ELF-1 (cell line): ENCODE measurements at regions not wholly inside any gene's neighbourhood (a gene's known extent, or its start where the extent isn't known, plus 50 kb on each side); places are given as distances from the start of the nearest gene placed in this dataset.

ENCODE experiments used
- DNase-seq: peaks from one replicate; pipeline ENCODE4 v3.0.0-alpha.2; 2016; ENCODE audit warnings: low read depth, low spot score

GRCh38 chr12:77299910-77300669 is 234.7 kb upstream of the E2F7 start:
- DNase-seq, result no peak

GRCh38 chr12:77299001-77299400 is 233.6 kb upstream of the E2F7 start:
- DNase-seq, result no peak

- DNase-seq, result no peak
These were observed 228.6 kb upstream of the E2F7 start for GRCh38 chr12:77294016-77294415.

GRCh38 chr12:77274926-77275325 is 209.6 kb upstream of the E2F7 start:
- no peak for DNase-seq

GRCh38 chr12:77273898-77274297 is 208.5 kb upstream of the E2F7 start:
- DNase-seq, result no peak

- DNase-seq, result no peak
These were observed 191.6 kb upstream of the E2F7 start for GRCh38 chr12:77256956-77257355.

- no peak for DNase-seq
These were observed 188.0 kb upstream of the E2F7 start for GRCh38 chr12:77253321-77253720.

- no peak for DNase-seq
These were observed 186.4 kb upstream of the E2F7 start for GRCh38 chr12:77251799-77252198.

GRCh38 chr12:77249892-77250291 is 184.5 kb upstream of the E2F7 start:
- DNase-seq, result no peak

- no peak for DNase-seq
These were observed 182.7 kb upstream of the E2F7 start for GRCh38 chr12:77248036-77248435.

GRCh38 chr12:77247542-77247941 is 182.2 kb upstream of the E2F7 start:
- DNase-seq, result no peak

GRCh38 chr12:77243345-77243744 is 178.0 kb upstream of the E2F7 start:
- DNase-seq, result no peak

- no peak for DNase-seq
These were observed 174.2 kb upstream of the E2F7 start for GRCh38 chr12:77239617-77240016.

GRCh38 chr12:77238335-77238734 is 173.0 kb upstream of the E2F7 start:
- DNase-seq, result no peak

- DNase-seq, result no peak
These were observed 172.5 kb upstream of the E2F7 start for GRCh38 chr12:77237896-77238295.

GRCh38 chr12:77236066-77236465 is 170.7 kb upstream of the E2F7 start:
- DNase-seq, result no peak

- no peak for DNase-seq
These were observed 166.7 kb upstream of the E2F7 start for GRCh38 chr12:77232045-77232444.

GRCh38 chr12:77231501-77231918 is 166.1 kb upstream of the E2F7 start:
- DNase-seq, result no peak

- no peak for DNase-seq
These were observed 164.5 kb upstream of the E2F7 start for GRCh38 chr12:77229640-77230442.

GRCh38 chr12:77228376-77228775 is 163.0 kb upstream of the E2F7 start:
- no peak for DNase-seq

GRCh38 chr12:77226368-77226767 is 161.0 kb upstream of the E2F7 start:
- DNase-seq, result no peak

GRCh38 chr12:77225373-77225772 is 160.0 kb upstream of the E2F7 start:
- no peak for DNase-seq

- no peak for DNase-seq
These were observed 159.0 kb upstream of the E2F7 start for GRCh38 chr12:77224346-77224745.
